ENCODE measurements at regions not wholly inside any gene's neighbourhood (a gene's known extent, or its start where the extent isn't known, plus 50 kb on each side); places are given as distances from the start of the nearest gene placed in this dataset.
A peak's percentile ranks its signal among the peaks of the same experiment; 100 is the strongest.
"Not testable (repeated sequence)": the region's sequence is repeated elsewhere in the genome, so short reads cannot be mapped to it uniquely, and the experiment has no call there.

DNA sequence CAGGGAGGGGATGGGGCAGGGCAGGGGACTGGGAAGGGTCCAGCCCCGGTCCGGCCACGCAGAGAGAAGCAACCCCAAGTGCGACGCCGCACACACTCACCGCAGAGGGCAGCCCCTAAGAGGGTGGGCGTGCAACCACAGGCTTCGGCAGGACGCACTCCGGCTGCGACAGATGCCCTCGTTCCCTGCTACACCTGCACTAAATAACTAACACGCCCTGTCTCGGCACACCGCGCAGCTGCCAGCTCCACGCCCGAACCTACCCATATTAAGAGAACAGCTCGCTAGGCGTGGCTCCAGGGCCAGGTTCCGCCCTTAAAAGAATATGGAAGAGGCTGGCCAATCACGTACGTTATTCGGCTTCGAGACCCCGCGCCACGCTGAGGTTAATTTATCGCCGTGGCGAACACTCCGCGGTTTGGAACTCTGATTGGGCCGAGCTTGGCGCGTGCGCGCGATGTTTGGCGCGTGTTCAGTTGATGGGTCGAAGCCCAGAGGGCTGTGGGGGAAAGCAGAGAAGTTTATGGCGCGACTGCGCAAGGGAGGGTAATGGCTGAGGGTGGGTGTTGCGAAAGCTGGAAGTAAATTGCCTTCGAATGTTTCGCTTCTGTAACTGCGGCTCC is 91.1 kb downstream of the OR13A1 start:
- Mint-ChIP-seq H3K4me1 (no peaks in the 10 kb centered on the region), H3K27ac (no peak overlapping the region), H3K27me3 (ENCODE audit: low read depth in 3 of 3) (peaks cover 3 to 9% (median 8%) of the 10 kb centered on the region in 3 donors), H3K36me3 (peaks cover 0 to 4% (median 2%) of the 10 kb centered on the region in 3 donors), H3K9me3 (peaks cover 0 to 5% (median 3%) of the 10 kb centered on the region in 6 donors), H3K4me3 (no peak overlapping the region)
- no peak for DNase-seq

DNA sequence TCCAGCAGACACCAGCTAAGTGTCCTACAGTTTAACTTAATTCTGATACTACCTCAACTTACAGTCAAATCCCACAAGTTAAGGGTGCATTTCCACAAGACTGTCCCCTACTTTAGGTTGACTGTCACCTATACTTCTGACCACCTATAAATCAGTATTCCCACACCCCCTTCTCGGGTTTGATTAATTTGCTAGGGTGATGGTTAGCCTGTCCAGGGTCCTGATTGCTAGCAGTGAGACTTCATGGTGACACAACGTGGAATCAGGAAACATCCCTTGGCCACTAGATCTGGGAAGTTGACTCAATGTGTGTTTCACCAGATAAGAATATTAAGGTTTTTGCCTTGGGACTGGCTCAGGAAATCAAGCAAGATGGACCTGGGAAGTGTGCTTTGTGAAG is 88.4 kb downstream of the OR13A1 start:
- no peaks in the 10 kb centered on the region for H3K4me1 Mint-ChIP-seq
- H3K27me3 Mint-ChIP-seq (ENCODE audit: low read depth in 3 of 3): peaks cover 1 to 14% (median 8%) of the 10 kb centered on the region in 3 donors
- H3K36me3 Mint-ChIP-seq: peaks cover 0 to 8% (median 6%) of the 10 kb centered on the region in 3 donors
- peak overlapping the region in 1 of 6 donors; percentile 4 for H3K27ac Mint-ChIP-seq
- no peak for DNase-seq
- peaks cover 0 to 11% (median 7%) of the 10 kb centered on the region in 6 donors for H3K9me3 Mint-ChIP-seq
- no peak overlapping the region for H3K4me3 Mint-ChIP-seq

DNA sequence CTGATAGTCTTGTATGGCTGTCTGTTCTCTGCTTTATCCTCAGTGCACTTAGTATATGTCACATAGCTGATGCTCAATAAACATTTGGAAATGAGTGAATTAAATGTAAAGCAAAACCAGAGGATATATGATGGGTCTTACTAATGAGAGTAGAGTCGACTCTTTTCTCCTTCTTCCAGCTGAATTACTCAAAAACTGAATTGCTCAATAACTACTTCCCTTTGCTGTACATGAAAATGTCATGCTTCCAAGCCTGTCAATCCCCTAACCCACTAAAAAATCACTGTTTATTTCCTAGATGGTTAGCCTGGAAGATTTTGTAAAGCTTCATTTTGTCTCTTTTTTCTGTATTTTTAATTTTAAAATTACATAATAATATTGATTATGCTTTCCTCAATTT is 88.0 kb downstream of the OR13A1 start:
- Mint-ChIP-seq H3K27me3 (ENCODE audit: low read depth in 3 of 3) (peaks cover 1 to 14% (median 8%) of the 10 kb centered on the region in 3 donors), H3K9me3 (peaks cover 0 to 11% (median 7%) of the 10 kb centered on the region in 6 donors), H3K4me3 (no peak overlapping the region), H3K27ac (no peak overlapping the region), H3K4me1 (no peaks in the 10 kb centered on the region), H3K36me3 (peaks cover 0 to 8% (median 6%) of the 10 kb centered on the region in 3 donors)
- no peak for DNase-seq

DNA sequence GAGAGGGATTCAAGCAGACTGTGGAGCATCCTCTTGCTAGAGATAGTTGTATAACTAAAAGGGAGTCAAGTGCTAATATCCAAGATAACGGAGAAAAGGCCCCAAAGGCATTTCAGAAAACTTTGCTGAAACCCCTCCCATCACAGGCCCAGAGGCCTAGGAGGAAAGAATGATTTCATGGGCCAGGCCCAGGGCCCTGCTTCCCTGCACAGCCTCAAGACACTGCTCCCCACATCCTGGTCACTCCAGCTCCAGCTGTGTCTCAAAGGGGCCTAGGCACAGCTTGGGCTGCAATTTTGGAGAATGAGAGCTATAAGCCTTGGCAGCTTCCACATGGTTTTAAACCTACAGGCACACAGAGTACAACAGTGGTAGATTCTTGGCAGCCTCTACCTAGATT is 85.6 kb downstream of the OR13A1 start:
- Mint-ChIP-seq H3K36me3 (peaks cover 0 to 8% (median 6%) of the 10 kb centered on the region in 3 donors), H3K27me3 (ENCODE audit: low read depth in 3 of 3) (peaks cover 1 to 18% (median 8%) of the 10 kb centered on the region in 3 donors)

DNA sequence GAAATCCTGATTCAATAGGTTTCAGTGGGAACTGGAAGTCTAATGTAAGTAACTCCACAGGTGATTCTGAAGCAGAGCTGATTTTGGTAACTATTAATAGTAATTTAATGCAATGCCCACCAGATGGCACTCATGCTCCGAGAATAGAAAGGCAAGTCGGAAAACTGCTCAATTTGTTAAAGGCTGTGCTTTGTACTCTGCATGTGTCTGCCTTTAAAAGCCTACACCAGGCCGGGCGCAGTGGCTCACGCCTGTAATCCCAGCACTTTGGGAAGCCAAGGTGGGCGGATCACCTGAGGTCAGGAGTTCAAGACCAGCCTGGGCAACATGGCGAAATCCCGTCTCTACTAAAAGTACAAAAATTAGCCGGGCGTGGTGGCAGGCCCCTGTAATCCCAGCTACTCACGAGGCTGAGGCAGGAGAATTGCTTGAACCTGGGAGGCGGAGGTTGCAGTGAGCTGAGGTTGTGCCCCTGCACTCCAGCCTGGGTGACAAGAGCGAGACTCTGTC is 80.1 kb downstream of the OR13A1 start:
- Mint-ChIP-seq H3K4me1 (peaks cover 4 to 15% of the 10 kb centered on the region in 2 donors), H3K27me3 (ENCODE audit: low read depth in 3 of 3) (peaks cover 3 to 17% (median 3%) of the 10 kb centered on the region in 3 donors)
- H3K4me3 Mint-ChIP-seq, H3K36me3 Mint-ChIP-seq, H3K9me3 Mint-ChIP-seq, H3K27ac Mint-ChIP-seq: not testable (repeated sequence)
- peak; percentile 52 to 67 (median 63) for DNase-seq

More for the DNA sequence above, 85.6 kb downstream of the OR13A1 start:
- Mint-ChIP-seq H3K27ac (no peak overlapping the region), H3K4me3 (no peak overlapping the region), H3K9me3 (peaks cover 0 to 11% (median 7%) of the 10 kb centered on the region in 6 donors), H3K4me1 (no peaks in the 10 kb centered on the region)
- no peak for DNase-seq

DNA sequence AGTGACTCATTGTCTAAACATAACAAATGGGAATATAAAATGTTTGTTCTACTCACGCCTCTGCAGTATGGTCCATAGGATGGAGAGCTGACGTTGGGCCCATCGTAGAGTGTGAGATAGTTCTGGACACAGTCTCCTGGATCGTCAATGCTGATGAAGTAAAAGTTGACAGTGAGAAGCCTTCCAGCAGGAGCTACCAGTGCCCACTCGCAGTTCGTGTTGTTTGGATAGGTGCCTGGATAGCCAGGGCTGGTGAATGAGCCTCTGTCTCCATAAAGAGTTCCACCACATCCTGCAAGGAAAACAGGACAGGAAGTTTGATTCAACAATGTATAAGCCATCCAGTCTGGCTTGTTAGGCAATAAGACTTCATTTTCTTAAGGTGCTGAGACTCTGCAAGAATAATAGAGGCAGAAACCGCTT is 79.6 kb downstream of the OR13A1 start:
- Mint-ChIP-seq H3K4me3 (no peak overlapping the region), H3K27me3 (ENCODE audit: low read depth in 3 of 3) (peaks cover 2 to 15% (median 3%) of the 10 kb centered on the region in 3 donors), H3K36me3 (no peaks in the 10 kb centered on the region), H3K4me1 (peaks cover 4 to 15% of the 10 kb centered on the region in 2 donors), H3K27ac (no peak overlapping the region), H3K9me3 (no peaks in the 10 kb centered on the region)
- DNase-seq: no peak

DNA sequence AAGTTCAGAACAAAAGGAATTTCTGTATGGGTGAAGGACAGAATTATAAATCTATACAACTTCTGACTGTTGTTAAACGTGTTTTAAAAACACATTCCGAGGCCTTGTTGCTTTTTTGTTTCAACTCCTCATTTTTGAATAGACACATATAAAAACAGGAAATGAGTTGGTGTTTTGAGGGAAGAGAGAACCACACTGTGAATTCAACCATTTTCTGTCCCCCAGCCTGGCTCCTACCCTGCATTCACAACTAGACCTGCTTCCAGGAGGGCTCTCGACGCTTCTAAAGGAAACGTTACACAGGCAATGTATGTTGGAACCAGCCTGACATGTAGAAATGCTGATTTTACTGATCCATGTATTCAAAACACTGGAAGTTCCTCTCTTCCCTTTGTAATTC is 76.5 kb downstream of the OR13A1 start:
- H3K27ac Mint-ChIP-seq: peak overlapping the region in 1 of 6 donors; percentile 55
- no peaks in the 10 kb centered on the region for H3K9me3 Mint-ChIP-seq
- H3K4me1 Mint-ChIP-seq: peaks cover 4 to 15% of the 10 kb centered on the region in 2 donors
- H3K36me3 Mint-ChIP-seq: no peaks in the 10 kb centered on the region
- peaks cover 2 to 6% (median 3%) of the 10 kb centered on the region in 3 donors for H3K27me3 Mint-ChIP-seq (ENCODE audit: low read depth in 3 of 3)
- H3K4me3 Mint-ChIP-seq: no peak overlapping the region
- no peak for DNase-seq

DNA sequence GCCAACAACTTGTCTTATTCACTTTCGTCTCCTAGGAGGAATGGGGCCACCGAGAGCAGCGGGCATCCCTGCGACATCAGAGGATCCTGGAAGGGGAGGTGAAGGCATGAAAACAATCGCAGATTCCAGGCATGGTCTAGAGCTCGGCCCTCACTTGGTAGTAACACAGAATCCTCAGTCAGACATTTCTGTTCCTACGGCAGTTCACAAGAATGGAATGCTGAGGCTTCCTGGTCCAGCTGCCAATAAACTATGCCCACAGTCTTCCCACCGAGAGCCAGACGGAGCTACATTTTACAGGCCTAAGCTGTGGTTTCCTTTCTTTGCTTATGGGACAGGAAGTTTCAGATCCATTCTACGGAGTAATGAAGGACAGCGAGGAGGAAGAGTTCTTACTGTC is 75.8 kb downstream of the OR13A1 start:
- Mint-ChIP-seq H3K27me3 (ENCODE audit: low read depth in 3 of 3) (peaks cover under 1 to 5% (median 2%) of the 10 kb centered on the region in 3 donors), H3K36me3 (no peaks in the 10 kb centered on the region), H3K4me1 (peaks cover 4 to 15% of the 10 kb centered on the region in 2 donors), H3K4me3 (no peak overlapping the region), H3K9me3 (no peaks in the 10 kb centered on the region), H3K27ac (no peak overlapping the region)
- DNase-seq: no peak

DNA sequence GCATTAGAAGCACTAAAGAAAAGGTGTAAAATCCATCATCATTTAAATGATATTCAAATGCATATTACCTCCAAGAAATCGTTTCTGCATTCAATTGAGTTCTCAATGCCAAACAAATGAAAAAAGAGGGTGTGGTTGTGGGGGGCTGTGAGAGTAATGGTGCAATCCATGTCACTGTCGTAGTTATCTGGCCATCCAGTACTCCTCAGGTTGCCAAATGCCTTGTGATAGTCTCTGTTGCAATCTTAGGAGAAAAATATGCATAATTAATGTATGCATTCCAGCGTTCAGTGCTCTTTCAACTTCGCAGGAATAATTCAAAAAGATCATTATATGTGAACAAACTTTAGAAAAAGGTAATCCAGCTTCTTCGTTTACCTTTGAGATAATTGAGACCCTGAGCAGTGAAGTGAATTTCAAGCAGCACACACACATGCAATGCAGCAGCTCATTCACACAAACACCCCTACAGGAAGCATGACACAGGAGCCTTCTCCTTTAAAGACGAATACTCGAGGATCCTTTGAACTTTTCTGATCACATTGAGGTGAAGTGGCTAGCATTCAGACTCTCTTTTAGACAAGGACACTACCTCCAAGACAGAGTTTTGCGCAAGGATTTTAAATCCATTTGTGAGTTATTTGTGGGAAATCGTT is 73.4 kb downstream of the OR13A1 start:
- H3K27me3 Mint-ChIP-seq (ENCODE audit: low read depth in 3 of 3): peaks cover 0 to 5% (median 2%) of the 10 kb centered on the region in 3 donors
- H3K4me3 Mint-ChIP-seq: no peak overlapping the region
- no peak overlapping the region for H3K27ac Mint-ChIP-seq
- no peaks in the 10 kb centered on the region for H3K9me3 Mint-ChIP-seq
- no peak for DNase-seq
- H3K4me1 Mint-ChIP-seq: peaks cover 4 to 15% of the 10 kb centered on the region in 2 donors
- no peaks in the 10 kb centered on the region for H3K36me3 Mint-ChIP-seq

DNA sequence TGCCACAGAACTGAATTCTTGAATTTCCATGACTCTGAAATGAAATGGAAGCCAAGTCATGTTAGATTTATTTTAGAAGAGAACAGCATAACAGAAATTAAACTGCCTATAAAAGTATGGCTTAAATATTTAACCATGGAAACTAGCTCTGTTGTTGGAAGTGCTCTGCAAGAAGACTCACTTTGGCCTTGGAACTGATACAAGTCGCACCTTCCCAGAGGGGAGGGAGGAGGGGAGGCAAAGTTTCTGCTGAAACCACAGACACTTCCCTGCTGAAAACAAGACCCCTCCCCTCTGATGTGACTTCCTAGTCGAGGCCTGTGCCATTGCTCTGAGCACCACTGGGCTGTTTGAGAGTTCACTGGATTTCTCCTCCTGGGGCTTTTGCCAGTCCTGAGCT is 72.1 kb downstream of the OR13A1 start:
- Mint-ChIP-seq H3K27ac (no peak overlapping the region), H3K36me3 (no peaks in the 10 kb centered on the region), H3K27me3 (ENCODE audit: low read depth in 3 of 3) (peaks cover 0 to 3% (median 2%) of the 10 kb centered on the region in 3 donors), H3K4me1 (peaks cover 4 to 13% of the 10 kb centered on the region in 2 donors), H3K9me3 (no peaks in the 10 kb centered on the region), H3K4me3 (no peak overlapping the region)
- no peak for DNase-seq

DNA sequence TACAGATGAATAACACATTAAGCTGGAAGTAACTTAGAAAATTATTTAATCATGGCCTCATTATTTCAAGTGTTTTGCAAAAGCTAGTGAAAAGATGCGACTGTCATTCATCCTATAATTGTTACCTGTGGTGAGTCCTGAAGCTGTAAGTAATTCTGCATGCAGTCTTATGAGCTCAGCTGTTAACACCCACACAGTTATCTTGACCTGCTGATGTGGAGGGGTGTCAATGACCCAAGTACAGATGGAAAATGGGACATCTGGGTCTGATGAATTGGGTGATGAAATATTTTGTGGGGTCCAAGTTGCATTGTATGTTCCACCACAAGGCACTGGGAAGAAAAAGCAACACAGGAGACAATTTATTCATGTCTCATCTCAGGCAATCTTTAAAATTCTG is 68.9 kb downstream of the OR13A1 start:
- DNase-seq: no peak
- Mint-ChIP-seq H3K4me1 (peaks cover 7% of the 10 kb centered on the region in 2 donors), H3K27me3 (ENCODE audit: low read depth in 3 of 3) (peaks cover 2 to 16% (median 5%) of the 10 kb centered on the region in 3 donors), H3K9me3 (no peaks in the 10 kb centered on the region), H3K4me3 (no peak overlapping the region), H3K27ac (no peak overlapping the region), H3K36me3 (no peaks in the 10 kb centered on the region)

DNA sequence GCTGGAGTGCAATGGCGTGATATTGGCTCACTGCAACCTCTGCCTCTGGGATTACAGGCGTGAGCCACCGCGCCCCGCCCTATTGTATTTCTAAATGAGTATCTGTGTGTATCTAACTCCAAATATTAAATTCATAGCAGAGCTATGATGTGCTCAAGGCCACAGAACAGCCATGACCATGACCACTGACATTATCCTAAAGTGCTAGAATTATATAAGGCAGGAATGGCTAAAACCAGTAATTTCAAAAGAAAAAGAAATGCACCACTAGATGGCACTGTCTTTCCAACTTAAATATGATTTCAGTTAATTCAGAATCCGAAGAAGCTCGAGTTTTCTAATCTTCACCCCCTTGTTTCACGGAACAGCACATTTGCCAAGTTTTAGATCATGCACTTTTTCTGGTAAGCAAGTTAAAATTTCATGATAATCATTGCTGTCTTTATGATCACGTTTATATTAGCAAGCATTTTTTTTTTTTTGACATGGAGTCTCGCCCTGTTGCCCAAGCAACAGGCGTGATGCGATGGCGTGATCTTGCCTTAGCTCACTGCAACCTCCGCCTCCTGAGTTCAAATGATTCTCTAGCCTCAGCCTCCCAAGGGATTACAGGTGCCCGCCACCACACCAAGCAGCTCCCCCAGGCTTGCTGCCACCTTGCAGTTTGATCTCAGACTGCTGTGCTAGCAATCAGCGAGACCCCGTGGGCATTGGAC is 65.3 kb downstream of the OR13A1 start:
- Mint-ChIP-seq H3K27me3 (ENCODE audit: low read depth in 3 of 3) (peaks cover 3 to 15% (median 7%) of the 10 kb centered on the region in 3 donors), H3K4me3 (peak overlapping the region in 2 of 5 donors; percentile 22 to 72), H3K27ac (no peak overlapping the region), H3K36me3 (no peaks in the 10 kb centered on the region), H3K9me3 (no peaks in the 10 kb centered on the region), H3K4me1 (peaks cover 7% of the 10 kb centered on the region in 2 donors)
- DNase-seq: peak; percentile 30 to 58 (median 47)

DNA sequence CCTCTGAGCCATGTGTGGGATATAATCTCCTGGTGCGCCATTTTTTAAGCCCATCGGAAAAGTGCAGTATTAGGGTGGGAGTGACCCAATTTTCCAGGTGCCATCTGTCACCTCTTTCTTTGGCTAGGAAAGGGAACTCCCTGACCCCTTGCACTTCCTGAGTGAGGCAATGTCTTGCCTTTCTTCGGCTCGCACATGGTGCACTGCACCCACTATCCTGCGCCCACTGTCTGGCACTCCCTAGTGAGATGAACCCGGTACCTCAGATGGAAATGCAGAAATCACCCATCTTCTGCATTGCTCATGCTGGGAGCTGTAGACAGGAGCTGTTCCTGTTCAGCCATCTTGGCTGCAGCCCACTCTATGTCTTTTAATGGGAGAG is 64.7 kb downstream of the OR13A1 start:
- H3K4me3 Mint-ChIP-seq, H3K9me3 Mint-ChIP-seq, H3K4me1 Mint-ChIP-seq, H3K36me3 Mint-ChIP-seq, DNase-seq, H3K27ac Mint-ChIP-seq: not testable (repeated sequence)
- peaks cover 3 to 15% (median 7%) of the 10 kb centered on the region in 3 donors for H3K27me3 Mint-ChIP-seq (ENCODE audit: low read depth in 3 of 3)

All from immature natural killer cell (primary cell).